ENCODE measurements at regions not wholly inside any gene's neighbourhood (a gene's known extent, or its start where the extent isn't known, plus 50 kb on each side); places are given as distances from the start of the nearest gene placed in this dataset.
"Not testable (repeated sequence)": the region's sequence is repeated elsewhere in the genome, so short reads cannot be mapped to it uniquely, and the experiment has no call there.

DNA sequence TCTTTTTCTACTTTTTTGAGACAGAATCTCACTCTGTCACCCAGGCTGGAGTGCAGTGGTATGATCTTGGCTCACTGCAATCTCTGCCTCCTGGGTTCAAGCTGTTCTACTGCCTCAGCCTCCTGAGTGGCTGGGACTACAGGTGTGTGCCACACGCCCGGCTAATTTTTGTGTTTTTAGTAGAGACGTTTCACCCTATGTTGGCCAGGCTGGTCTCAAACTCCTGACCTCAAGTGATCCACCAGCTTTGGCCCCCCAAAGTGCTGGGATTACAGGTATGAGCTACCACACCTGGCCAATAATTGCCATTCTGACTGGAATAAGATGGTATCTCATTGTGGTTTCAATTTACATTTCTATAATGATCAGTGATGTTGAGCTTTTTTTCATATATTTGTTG is 71.0 kb upstream of the RGPD5 start:
- not testable (repeated sequence) for TF ChIP-seq CTCF, POLR2A (IDR thresholded peaks at IDR 0.05)

All from thyroid gland (tissue), 4 donors.